Fibroblast of lung (primary cell): ENCODE measurements at regions not wholly inside any gene's neighbourhood (a gene's known extent, or its start where the extent isn't known, plus 50 kb on each side); places are given as distances from the start of the nearest gene placed in this dataset.

ENCODE experiments used
- DNase-seq, 2 donors: peaks; one replicate each; pipeline versions ENCODE4 v3.0.0 to v3.0.0-alpha.2; 2010; ENCODE audit warnings: low read depth in 2 of 2
- H2AFZ ChIP-seq: 2 replicates; pipeline ENCODE4 v1.5.1; 2012; ENCODE audit warnings: low read length, control low read depth, inconsistent platforms
- H3K27ac ChIP-seq: 2 replicates; pipeline ENCODE4 v1.5.1; 2011; ENCODE audit warnings: low read length, control low read depth; ENCODE audit not compliant: insufficient read depth
- H3K27me3 ChIP-seq: 2 replicates; pipeline ENCODE4 v1.5.1; 2011; ENCODE audit warnings: mild to moderate bottlenecking, low read length; ENCODE audit not compliant: control insufficient read depth, insufficient read depth
- H3K36me3 ChIP-seq: 2 replicates; pipeline ENCODE4 v1.5.1; 2011; ENCODE audit warnings: low read length; ENCODE audit not compliant: control insufficient read depth, insufficient read depth
- H3K4me1 ChIP-seq: 2 replicates; pipeline ENCODE4 v1.5.1; 2011; ENCODE audit warnings: low read length; ENCODE audit not compliant: control insufficient read depth, insufficient read depth; ENCODE audit errors: extremely low read depth
- H3K4me2 ChIP-seq: 2 replicates; pipeline ENCODE4 v1.5.1; 2011; ENCODE audit warnings: low read length, control low read depth; ENCODE audit not compliant: insufficient read depth; ENCODE audit errors: extremely low read depth
- H3K4me3 ChIP-seq, 4 experiments: fragments of 200-600 bp in 1 of 4; sonication (generic) in 1 of 4; replicated peaks in 1 of 4; 2 replicates each; pipeline ENCODE4 v1.5.1; 2011 to 2016; ENCODE audit warnings: low read length in 4 of 4, low read depth in 3 of 4, mild to moderate bottlenecking in 3 of 4, control low read depth in 2 of 4, inconsistent platforms in 1 of 4, mixed read lengths in 1 of 4; ENCODE audit not compliant: insufficient read depth in 1 of 4; ENCODE audit errors: control extremely low read depth in 1 of 4
- H3K79me2 ChIP-seq: 2 replicates; pipeline ENCODE4 v1.5.1; 2012; ENCODE audit warnings: mild to moderate bottlenecking, low read length, inconsistent platforms; ENCODE audit not compliant: control insufficient read depth, insufficient read depth
- H3K9ac ChIP-seq: 2 replicates; pipeline ENCODE4 v1.5.1; 2011; ENCODE audit warnings: mild to moderate bottlenecking, low read length, control low read depth; ENCODE audit not compliant: insufficient read depth
- H3K9me3 ChIP-seq: 2 replicates; pipeline ENCODE4 v1.5.1; 2012; ENCODE audit warnings: low read depth, low read length; ENCODE audit not compliant: control insufficient read depth, insufficient read depth
- H4K20me1 ChIP-seq: 2 replicates; pipeline ENCODE4 v1.5.1; 2011; ENCODE audit warnings: low read length; ENCODE audit not compliant: control insufficient read depth, insufficient read depth; ENCODE audit errors: extremely low read depth
- CTCF ChIP-seq, 2 donors: IDR thresholded peaks in 1 of 2; conservative IDR thresholded peaks in 1 of 2; 1 replicate in 1 of 2; 2 replicates in 1 of 2; pipeline ENCODE4 v1.5.1; 2011 to 2012; ENCODE audit warnings: low read length in 2 of 2, control low read depth in 1 of 2, inconsistent platforms in 1 of 2, low read depth in 1 of 2, mild to moderate bottlenecking in 1 of 2
- EZH2 ChIP-seq: IDR thresholded peaks from 2 replicates; pipeline ENCODE4 v1.5.1; 2012; ENCODE audit warnings: low read length, control low read depth, mild to moderate bottlenecking; ENCODE audit errors: missing control alignments

- Histone ChIP-seq H4K20me1 (no peaks in the 10 kb centered on the region), H3K4me3 (no peak overlapping the region), H3K4me1 (no peaks in the 10 kb centered on the region), H2AFZ (no peak overlapping the region), H3K9me3 (no peaks in the 10 kb centered on the region), H3K27ac (no peak overlapping the region), H3K36me3 (no peaks in the 10 kb centered on the region), H3K27me3 (no peaks in the 10 kb centered on the region), H3K9ac (no peak overlapping the region), H3K4me2 (no peak overlapping the region), H3K79me2 (no peaks in the 10 kb centered on the region)
- no peak for DNase-seq
- no peak for TF ChIP-seq EZH2
- no peak for TF ChIP-seq CTCF (conservative IDR thresholded peaks at IDR 0.05 in 1 of 2, IDR thresholded peaks at IDR 0.05 in 1 of 2; ENCODE audit: low read depth in 1 of 2, low read length in 2 of 2)
Measured at GRCh38 chr10:128813574-128813973, 653.5 kb upstream of the MGMT start.

GRCh38 chr10:128814024-128814423 is 653.0 kb upstream of the MGMT start:
- no peaks in the 10 kb centered on the region for H4K20me1 ChIP-seq
- no peak for DNase-seq
- no peaks in the 10 kb centered on the region for H3K27me3 ChIP-seq
- no peak overlapping the region for H3K27ac ChIP-seq
- H3K4me2 ChIP-seq, result no peak overlapping the region
- no peak overlapping the region for H2AFZ ChIP-seq
- no peaks in the 10 kb centered on the region for H3K9me3 ChIP-seq
- H3K4me1 ChIP-seq, result no peaks in the 10 kb centered on the region
- no peak overlapping the region for H3K4me3 ChIP-seq
- H3K36me3 ChIP-seq, result no peaks in the 10 kb centered on the region
- H3K9ac ChIP-seq, result no peak overlapping the region
- no peaks in the 10 kb centered on the region for H3K79me2 ChIP-seq
- TF ChIP-seq CTCF (conservative IDR thresholded peaks at IDR 0.05 in 1 of 2, IDR thresholded peaks at IDR 0.05 in 1 of 2; ENCODE audit: low read depth in 1 of 2, low read length in 2 of 2) (no peak), EZH2 (no peak)

GRCh38 chr10:128814782-128815181 is 652.3 kb upstream of the MGMT start:
- Histone ChIP-seq H4K20me1 (no peaks in the 10 kb centered on the region), H3K79me2 (no peaks in the 10 kb centered on the region), H3K4me1 (no peaks in the 10 kb centered on the region), H3K36me3 (no peaks in the 10 kb centered on the region), H3K4me3 (no peak overlapping the region), H3K27ac (no peak overlapping the region), H2AFZ (no peak overlapping the region), H3K9me3 (no peaks in the 10 kb centered on the region), H3K9ac (no peak overlapping the region), H3K4me2 (no peak overlapping the region), H3K27me3 (no peaks in the 10 kb centered on the region)
- DNase-seq, result no peak
- TF ChIP-seq CTCF (conservative IDR thresholded peaks at IDR 0.05 in 1 of 2, IDR thresholded peaks at IDR 0.05 in 1 of 2; ENCODE audit: low read depth in 1 of 2, low read length in 2 of 2) (no peak), EZH2 (no peak)
